ENCODE measurements at regions not wholly inside any gene's neighbourhood (a gene's known extent, or its start where the extent isn't known, plus 50 kb on each side); places are given as distances from the start of the nearest gene placed in this dataset.

DNA sequence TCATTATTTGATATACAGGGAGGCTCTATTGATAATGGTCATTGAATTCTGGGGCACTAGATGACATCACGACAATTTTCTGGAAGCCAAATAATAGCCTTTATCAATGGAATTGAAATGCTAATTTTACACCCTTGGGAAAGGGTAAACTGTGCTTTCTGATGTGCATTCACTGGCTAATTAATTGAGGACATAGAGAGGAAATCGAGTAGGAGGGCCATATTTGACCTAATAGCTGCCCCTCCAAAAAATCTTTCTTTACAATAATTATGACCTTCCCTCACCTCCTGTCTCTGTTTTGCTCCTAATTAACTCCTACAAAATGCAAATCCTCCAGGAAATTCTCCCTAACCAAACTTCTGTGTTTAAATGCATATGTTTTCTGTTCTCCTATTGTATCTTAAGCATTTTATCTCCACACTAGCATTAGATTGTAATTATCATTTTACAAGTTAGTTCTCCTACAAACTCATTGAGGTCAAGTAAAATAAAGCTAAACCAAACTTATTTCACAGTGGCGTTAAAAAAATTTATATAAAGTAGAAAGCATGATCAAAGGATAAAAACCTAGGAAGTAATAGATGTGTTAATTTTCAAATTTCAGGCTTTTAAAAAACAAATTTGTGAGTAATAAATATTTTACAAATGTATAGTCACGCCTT, 1414.0 kb upstream of the AGA start:
- no peak for DNase-seq

- DNase-seq = no peak
These were observed 1429.2 kb upstream of the AGA start for GRCh38 chr4:178871476-178871875.

GRCh38 chr4:178881937-178882336, 1439.7 kb upstream of the AGA start:
- no peak for DNase-seq

DNA sequence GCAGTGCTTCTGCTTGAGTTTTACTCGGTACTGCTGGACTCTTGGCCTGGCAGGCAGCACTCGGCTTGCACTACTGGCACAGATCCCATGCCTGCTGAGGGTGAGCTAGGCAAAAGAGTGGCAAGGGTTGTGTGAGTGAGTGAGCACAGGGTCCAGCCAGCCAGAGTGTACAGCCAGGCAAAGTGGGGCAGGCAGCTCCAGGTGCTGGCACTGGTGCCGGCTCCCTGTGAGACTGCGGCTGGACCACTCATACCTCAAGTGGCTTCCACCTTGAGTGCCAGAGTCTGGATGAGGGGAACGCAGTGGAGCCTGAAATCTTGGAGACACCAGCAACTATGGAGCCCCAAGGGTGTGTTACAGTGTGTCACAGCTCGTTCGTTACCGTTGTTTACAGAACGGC, 1451.9 kb upstream of the AGA start:
- DNase-seq = no peak

DNA sequence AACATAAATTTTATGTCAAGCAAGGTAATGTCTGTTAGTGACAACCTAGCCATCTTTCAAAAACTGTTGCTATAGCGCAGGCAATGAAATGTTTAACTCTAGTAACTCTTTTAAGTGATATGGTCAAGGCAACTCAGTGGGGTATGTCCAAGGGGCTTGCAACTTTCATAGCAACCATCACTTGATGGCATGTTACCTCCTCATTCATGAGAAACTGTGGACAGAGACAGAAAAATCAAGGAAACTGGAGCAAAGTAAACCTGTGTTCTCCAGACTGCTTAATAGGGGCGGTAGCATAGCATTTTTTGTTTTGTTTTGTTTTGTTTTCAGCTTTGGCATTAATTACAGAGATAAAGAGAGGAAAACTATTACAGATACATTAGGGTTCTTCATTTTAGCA, 1456.8 kb upstream of the AGA start:
- DNase-seq = no peak

DNA sequence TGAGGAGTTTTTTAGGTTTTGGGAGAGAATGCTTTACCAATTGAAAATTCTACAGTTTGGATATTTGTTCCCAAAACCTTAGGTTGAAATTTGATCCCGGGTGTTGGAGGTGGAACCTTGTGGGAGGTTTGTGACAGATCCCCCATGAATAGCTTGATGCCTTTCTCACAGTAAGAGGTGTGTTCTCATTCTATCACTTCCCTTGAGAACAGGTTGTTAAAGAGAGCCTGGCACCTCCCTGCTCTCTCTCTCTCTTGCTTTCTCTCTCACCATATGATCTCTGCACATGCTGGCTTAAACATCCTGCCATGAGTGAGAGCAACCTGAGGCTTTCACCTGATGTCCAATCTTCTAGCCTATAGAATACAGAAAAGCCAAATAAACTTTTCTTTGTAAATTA, 1475.5 kb upstream of the AGA start:
- DNase-seq = no peak

- no peak for DNase-seq
These were observed 1494.9 kb upstream of the AGA start for GRCh38 chr4:178937130-178937529.

- no peak for DNase-seq
These were observed 1499.7 kb upstream of the AGA start for GRCh38 chr4:178941975-178942374.

GRCh38 chr4:178953447-178954120, 1511.3 kb upstream of the AGA start:
- DNase-seq = no peak

- DNase-seq = no peak
These were observed 1513.4 kb upstream of the AGA start for GRCh38 chr4:178955614-178956013.

- no peak for DNase-seq
These were observed 1516.6 kb upstream of the AGA start for GRCh38 chr4:178958725-178959440.

- DNase-seq = no peak
These were observed 1521.3 kb upstream of the AGA start for GRCh38 chr4:178963446-178964045.

DNA sequence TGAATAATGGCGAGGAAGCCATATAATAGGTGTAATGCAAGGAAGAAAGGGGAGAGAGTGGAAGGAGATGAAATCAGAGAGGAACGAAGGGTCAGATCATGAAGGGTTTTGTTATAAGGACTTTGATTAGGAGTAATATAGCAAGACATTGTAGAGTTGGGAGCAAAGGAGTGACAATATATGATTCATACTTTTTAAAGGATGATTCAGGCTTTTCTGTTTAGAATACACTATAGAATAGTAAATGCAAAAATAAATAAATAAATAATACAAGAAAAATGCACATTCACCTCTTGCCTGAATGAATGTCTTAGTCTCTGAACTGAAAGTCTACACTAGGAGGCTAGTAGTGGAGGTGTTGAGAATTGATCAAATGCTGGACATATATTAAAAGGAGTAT, 1524.4 kb upstream of the AGA start:
- no peak for DNase-seq

DNA sequence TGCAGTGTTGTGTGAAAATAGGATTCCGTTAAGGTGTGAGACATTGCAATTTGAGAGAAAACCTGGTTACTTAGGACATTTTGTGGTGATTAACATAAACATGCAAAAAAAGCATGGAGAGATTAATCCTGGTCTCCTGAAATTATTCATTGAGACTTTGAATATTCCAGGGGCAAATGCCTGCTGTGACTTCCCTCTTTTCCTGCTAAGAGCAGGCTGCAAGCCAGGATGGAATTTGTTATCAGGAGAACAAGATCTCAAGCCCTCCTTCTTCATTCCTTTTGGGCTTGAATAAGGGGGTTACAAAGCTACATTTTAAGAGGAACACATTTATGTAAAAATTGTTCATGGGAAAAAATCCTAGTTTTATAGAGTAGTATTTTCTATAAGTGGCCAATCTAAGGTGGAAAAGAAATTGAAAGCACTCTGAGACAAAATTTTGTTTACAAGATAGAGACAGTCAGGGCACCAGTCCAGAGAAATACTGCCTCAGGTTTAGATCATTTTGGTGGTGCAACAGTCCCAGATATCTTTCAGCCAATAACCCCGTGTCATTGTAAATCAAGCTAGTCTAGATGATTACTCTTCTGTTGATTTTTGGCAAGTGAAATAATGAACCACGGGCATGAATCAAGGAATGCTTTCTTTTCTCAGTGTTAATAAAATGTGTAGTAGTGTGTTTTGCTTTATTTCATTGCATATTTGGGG, 1528.3 kb upstream of the AGA start:
- DNase-seq = no peak

- DNase-seq = no peak
These were observed 1534.6 kb upstream of the AGA start for GRCh38 chr4:178976861-178977260.

- DNase-seq = no peak
These were observed 1551.1 kb upstream of the AGA start for GRCh38 chr4:178993306-178993705.

DNA sequence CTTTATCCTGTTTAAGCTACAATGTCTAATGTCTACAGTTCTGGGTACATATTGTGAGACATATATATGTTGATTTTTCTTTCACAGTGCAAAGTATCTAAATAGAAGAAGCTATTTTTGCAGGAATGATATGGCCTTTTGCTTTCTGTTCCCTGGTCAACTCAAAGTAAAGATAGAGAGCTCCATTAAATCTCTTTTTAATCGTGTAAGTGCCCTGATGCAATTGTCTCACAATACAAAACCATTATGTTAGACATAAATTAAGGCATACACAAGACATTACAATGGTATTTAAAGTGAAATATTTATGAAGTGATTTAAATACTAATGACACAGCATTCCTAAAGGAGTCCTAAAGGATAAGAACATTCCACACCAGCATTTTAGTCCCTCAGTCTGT, 1559.7 kb upstream of the AGA start:
- DNase-seq = no peak

- DNase-seq = no peak
These were observed 1565.5 kb upstream of the AGA start for GRCh38 chr4:179007755-179008154.

DNA sequence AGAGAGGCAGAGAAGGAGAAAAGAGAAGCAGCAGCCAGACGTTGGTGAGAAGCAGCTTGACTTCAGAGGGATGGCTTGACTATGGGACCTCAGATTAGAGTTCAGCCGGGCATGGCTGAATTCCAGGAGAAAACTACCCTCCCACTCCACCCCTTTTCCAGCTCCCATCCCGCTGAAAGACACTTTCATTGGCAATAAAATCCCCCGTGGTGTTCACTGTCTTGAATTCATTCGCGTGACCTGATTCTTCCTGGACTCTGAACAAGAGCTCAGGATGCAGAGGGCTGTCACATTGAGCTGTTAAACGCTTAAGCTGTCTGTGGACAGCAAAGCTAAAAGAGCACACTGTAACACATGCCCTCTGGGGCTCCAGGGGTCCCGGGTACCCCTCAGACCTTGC, 1575.3 kb upstream of the AGA start:
- no peak for DNase-seq

- DNase-seq = no peak
These were observed 1585.3 kb upstream of the AGA start for GRCh38 chr4:179027569-179027968.

GRCh38 chr4:179028321-179028720, 1586.1 kb upstream of the AGA start:
- DNase-seq = no peak

GRCh38 chr4:179029683-179030082, 1587.4 kb upstream of the AGA start:
- DNase-seq = no peak

DNA sequence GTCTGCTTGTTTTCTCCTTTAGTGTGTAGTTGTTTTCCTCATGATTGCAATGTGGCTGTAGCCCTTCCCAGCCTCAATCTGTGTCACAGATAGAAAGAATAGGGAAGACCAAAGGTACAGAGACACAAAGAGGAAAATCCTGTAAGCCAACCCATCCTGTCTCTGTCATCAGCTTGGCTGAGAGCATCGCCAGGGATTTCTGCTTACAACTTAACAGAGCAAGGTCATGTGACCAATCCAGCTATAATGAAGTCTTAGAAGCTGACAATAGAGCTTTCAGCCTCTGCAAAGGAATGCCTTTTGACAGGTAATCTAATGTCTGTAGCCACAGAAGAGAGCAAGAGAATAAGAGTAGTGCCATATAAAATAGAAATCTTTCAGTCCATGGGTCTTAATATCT, 1598.0 kb upstream of the AGA start:
- DNase-seq = no peak
